ENCODE measurements at regions not wholly inside any gene's neighbourhood (a gene's known extent, or its start where the extent isn't known, plus 50 kb on each side); places are given as distances from the start of the nearest gene placed in this dataset.
A peak's percentile ranks its signal among the peaks of the same experiment; 100 is the strongest.

DNA sequence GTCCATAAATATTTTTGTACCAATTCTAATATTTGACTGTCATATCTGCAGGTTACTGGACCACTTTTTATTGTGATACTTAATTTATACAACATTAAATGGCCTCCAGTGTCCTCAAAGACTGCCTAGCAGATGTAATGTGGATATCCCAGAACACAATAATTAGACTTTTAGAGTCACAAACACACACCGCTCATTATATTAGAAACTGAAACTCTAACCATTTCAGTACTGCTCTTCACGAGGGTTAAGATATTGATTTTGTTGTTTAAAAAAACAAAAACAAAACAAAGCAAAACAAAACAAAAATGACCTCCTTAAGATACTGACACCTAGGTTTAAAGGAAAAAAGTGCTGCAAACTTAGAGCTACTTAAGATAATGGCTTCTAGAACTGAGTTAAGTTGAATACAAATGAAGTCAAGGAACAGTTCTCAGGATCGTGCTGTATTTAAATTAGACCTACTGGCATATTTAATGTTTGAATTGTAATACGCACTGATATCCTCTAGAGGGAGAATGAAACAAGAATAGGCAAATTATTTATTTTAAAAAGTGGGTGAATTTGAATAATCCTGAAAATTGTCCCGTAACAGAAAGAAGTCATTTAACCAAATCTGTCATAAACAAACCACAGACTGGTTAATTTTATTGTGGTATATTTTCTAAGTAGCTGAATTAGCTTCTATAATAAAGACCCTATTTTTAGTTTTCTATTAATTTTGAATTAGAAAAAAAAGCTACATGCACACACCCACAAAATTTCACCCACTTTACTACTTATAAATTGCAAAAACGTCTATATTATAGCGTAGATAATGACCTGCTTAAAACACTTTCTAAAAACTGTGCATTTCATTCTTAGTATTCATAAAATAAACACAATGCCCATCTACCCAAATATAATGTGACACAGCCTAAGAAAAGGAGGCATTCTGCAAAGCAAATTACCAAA lies 395.2 kb upstream of the DCN start:
- Histone ChIP-seq H3K27me3 (replicated peaks in 1 of 7) (no peaks in the 10 kb centered on the region), H3K4me1 (peaks cover 0 to 17% (median 10%) of the 10 kb centered on the region in 6 donors), H3K4me3 (peak overlapping the region in 4 of 8 donors; percentile 0 to 46 (median 18)), H3K27ac (no peak overlapping the region), H3K9me3 (no peaks in the 10 kb centered on the region), H3K36me3 (no peaks in the 10 kb centered on the region)
- no peak for TF ChIP-seq POLR2AphosphoS5 (IDR thresholded peaks at IDR 0.05)
- TF ChIP-seq, protein P1, sequence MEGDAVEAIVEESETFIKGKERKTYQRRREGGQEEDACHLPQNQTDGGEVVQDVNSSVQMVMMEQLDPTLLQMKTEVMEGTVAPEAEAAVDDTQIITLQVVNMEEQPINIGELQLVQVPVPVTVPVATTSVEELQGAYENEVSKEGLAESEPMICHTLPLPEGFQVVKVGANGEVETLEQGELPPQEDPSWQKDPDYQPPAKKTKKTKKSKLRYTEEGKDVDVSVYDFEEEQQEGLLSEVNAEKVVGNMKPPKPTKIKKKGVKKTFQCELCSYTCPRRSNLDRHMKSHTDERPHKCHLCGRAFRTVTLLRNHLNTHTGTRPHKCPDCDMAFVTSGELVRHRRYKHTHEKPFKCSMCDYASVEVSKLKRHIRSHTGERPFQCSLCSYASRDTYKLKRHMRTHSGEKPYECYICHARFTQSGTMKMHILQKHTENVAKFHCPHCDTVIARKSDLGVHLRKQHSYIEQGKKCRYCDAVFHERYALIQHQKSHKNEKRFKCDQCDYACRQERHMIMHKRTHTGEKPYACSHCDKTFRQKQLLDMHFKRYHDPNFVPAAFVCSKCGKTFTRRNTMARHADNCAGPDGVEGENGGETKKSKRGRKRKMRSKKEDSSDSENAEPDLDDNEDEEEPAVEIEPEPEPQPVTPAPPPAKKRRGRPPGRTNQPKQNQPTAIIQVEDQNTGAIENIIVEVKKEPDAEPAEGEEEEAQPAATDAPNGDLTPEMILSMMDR (IDR thresholded peaks at IDR 0.05 in 8 of 11, conservative IDR thresholded peaks at IDR 0.05 in 3 of 11): peak; percentile 39 to 78 (median 69)
- 21 to 29% (median 23%) methylated on average over 7 of the region's 7 CpGs for WGBS, 5 donors
- intact Hi-C loops (cut with DNase I; ENCODE audit: low total_unique reads): loop anchor here (10.0 kb wide), 2 partner anchors 557 to 997 kb away; no protein-coding TSS in a partner anchor
- DNase-seq: no peak

DNA sequence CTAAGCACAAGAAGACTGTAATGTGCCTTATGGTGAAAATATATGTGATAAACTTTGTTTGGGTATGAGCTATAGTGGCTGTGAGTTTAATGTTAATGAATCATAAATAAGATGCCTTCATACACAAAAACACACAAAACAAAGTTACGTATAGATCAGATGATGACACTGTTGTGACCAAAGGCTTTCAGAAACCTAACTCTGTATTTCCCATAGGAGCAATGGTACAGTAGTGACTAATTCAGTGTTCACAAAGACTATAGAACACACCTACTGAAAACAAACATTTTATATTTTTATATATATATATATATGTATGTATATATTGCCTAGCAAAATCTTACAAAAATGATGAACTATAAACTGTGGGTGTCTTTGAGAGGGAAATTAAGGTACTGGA lies 393.8 kb upstream of the DCN start:
- no peaks in the 10 kb centered on the region for H3K9me3 ChIP-seq
- H3K27me3 ChIP-seq (replicated peaks in 1 of 7): no peaks in the 10 kb centered on the region
- peaks cover 0 to 17% (median 10%) of the 10 kb centered on the region in 6 donors for H3K4me1 ChIP-seq
- DNase-seq: no peak
- WGBS, 5 donors: 79 to 100% (median 95%) methylated on average over 1 of the region's 1 CpG
- H3K4me3 ChIP-seq: no peak overlapping the region
- TF ChIP-seq POLR2A (IDR thresholded peaks at IDR 0.05) (no peak), POLR2AphosphoS5 (IDR thresholded peaks at IDR 0.05) (no peak)
- TF ChIP-seq, protein P1 (IDR thresholded peaks at IDR 0.05 in 8 of 11, conservative IDR thresholded peaks at IDR 0.05 in 3 of 11): no peak
- H3K36me3 ChIP-seq: no peaks in the 10 kb centered on the region
- no peak overlapping the region for H3K27ac ChIP-seq
- intact Hi-C loops (cut with DNase I; ENCODE audit: low total_unique reads): loop anchor here (10.0 kb wide), 2 partner anchors 558 to 998 kb away; no protein-coding TSS in a partner anchor

DNA sequence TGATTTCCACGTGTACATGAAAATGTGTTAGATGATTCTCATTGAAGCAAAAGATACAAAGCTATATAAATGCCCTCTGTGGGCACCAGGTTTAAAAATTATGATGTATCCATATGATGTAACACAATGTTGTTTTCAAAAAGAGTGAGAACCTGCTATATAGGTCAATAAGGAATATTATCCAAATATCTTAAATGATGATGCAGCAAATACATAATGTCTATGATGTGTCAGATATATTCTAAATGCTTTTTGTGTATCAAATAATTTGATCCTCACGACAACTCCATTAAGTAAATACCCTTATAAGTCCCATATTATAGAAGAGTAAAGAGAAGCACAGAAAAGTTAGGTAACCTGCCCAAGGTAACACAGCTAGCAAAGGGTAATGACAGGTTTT lies 393.0 kb upstream of the DCN start:
- Histone ChIP-seq H3K4me3 (no peak overlapping the region), H3K4me1 (peaks cover 0 to 17% (median 10%) of the 10 kb centered on the region in 6 donors), H3K27me3 (replicated peaks in 1 of 7) (no peaks in the 10 kb centered on the region), H3K9me3 (no peaks in the 10 kb centered on the region), H3K27ac (no peak overlapping the region), H3K36me3 (no peaks in the 10 kb centered on the region)
- WGBS, 5 donors: 85 to 96% (median 93%) methylated on average over 2 of the region's 2 CpGs
- no peak for DNase-seq
- TF ChIP-seq POLR2A (IDR thresholded peaks at IDR 0.05) (no peak), POLR2AphosphoS5 (IDR thresholded peaks at IDR 0.05) (no peak)
- intact Hi-C loops (cut with DNase I; ENCODE audit: low total_unique reads): loop anchor here (10.0 kb wide), 2 partner anchors 559 to 999 kb away; no protein-coding TSS in a partner anchor

DNA sequence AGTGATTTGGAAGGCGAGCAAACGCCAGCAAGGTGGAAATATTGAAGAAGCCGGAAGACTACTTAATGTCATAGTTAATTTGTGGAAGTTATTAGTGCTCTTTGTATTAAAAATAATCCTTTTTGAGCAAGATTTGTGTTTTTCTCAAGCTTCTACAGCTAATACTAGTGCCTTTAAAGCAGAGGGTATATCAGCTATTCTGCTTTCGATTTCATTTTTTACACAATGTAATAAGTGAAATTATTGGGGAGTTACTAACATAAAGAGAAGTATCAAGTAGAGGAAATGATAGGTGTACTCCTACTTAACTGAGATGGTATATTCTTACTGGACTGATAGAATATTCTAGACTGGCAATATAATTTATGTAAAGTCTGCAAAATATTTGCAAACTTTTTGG lies 392.4 kb upstream of the DCN start:
- Histone ChIP-seq H3K27ac (no peak overlapping the region), H3K27me3 (replicated peaks in 1 of 7) (no peaks in the 10 kb centered on the region), H3K36me3 (no peaks in the 10 kb centered on the region), H3K9me3 (no peaks in the 10 kb centered on the region), H3K4me1 (peaks cover 0 to 17% (median 10%) of the 10 kb centered on the region in 6 donors), H3K4me3 (no peak overlapping the region)
- intact Hi-C loops (cut with DNase I; ENCODE audit: low total_unique reads): loop anchor here (10.0 kb wide), 2 partner anchors 560 to 1000 kb away; no protein-coding TSS in a partner anchor
- DNase-seq: no peak
- WGBS, 5 donors: 87 to 94% (median 92%) methylated on average over 4 of the region's 4 CpGs
- TF ChIP-seq POLR2A (IDR thresholded peaks at IDR 0.05) (no peak), POLR2AphosphoS5 (IDR thresholded peaks at IDR 0.05) (no peak)
- TF ChIP-seq, protein P1 (IDR thresholded peaks at IDR 0.05 in 8 of 11, conservative IDR thresholded peaks at IDR 0.05 in 3 of 11): no peak
